ENCODE measurements at regions not wholly inside any gene's neighbourhood (a gene's known extent, or its start where the extent isn't known, plus 50 kb on each side); places are given as distances from the start of the nearest gene placed in this dataset.

DNA sequence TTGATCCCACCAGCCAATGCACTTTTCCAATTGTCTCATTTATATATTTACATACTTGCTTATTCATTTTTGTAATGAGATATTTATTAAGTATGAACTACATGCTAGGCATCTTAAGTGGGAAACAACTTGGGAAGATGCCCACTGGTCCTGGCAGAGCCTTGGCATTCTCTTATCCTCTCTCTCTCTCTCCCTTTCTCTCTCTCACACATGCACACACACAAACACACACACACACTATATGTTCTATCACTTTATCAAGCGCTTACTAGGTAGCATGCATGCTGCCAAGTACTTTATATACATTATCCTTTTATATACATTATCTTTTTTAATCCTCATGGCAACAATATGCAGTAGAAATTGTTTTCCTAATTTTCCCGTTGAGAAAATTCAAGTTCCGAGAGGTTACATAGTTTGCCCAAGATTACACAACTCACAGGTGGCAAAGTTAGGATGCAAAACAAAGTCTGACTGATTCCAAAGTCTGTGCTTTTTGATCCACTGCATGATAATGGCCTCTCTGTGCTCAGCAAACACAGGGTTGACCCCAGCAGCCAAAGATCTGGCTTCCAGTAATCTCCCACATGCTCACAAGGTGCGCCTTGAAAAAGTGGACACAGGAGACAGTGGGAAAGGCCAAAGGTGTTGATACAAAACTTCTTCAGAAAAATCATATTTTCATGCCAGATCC is 173.1 kb upstream of the KLF3 start (continued):
- TF ChIP-seq ZNF788 (CRISPR knock-in tag; IDR thresholded peaks at IDR 0.05; ENCODE audit: borderline replicate concordance) (peak; percentile 85; the same call in 1 of the 2 replicates), FOXJ3 (CRISPR knock-in tag; IDR thresholded peaks at IDR 0.05; ENCODE audit: borderline replicate concordance) (peak; percentile 94; the same call in 1 of the 2 replicates), SATB2 (CRISPR knock-in tag; IDR thresholded peaks at IDR 0.05) (no peak), DNMT1 (CRISPR knock-in tag; IDR thresholded peaks at IDR 0.05) (no peak), ZNF660 (CRISPR knock-in tag; IDR thresholded peaks at IDR 0.05; ENCODE audit: borderline replicate concordance, low read depth) (no peak), ONECUT2 (CRISPR knock-in tag; IDR thresholded peaks at IDR 0.05) (peak; percentile 28; the same call in 1 of the 2 replicates), FOSL2 (CRISPR knock-in tag; IDR thresholded peaks at IDR 0.05) (peak; percentile 74), ZFX (CRISPR knock-in tag; IDR thresholded peaks at IDR 0.05; ENCODE audit: low read depth) (peak; percentile 36; the same call in 1 of the 2 replicates), ZZZ3 (CRISPR knock-in tag; IDR thresholded peaks at IDR 0.05; ENCODE audit: borderline replicate concordance) (no peak), SOX13 (IDR thresholded peaks at IDR 0.05) (peak; percentile 76), SOX13 (CRISPR knock-in tag; conservative IDR thresholded peaks at IDR 0.05 in 1 of 2, IDR thresholded peaks at IDR 0.05 in 1 of 2) (peak in 1 of 2 experiments; percentile 94; a peak in 2 of 4 replicates), SAFB2 (CRISPR knock-in tag; IDR thresholded peaks at IDR 0.05; ENCODE audit: borderline replicate concordance, low read depth) (no peak), ADNP (CRISPR knock-in tag; IDR thresholded peaks at IDR 0.05) (no peak)
- TF ChIP-seq, protein P1, sequence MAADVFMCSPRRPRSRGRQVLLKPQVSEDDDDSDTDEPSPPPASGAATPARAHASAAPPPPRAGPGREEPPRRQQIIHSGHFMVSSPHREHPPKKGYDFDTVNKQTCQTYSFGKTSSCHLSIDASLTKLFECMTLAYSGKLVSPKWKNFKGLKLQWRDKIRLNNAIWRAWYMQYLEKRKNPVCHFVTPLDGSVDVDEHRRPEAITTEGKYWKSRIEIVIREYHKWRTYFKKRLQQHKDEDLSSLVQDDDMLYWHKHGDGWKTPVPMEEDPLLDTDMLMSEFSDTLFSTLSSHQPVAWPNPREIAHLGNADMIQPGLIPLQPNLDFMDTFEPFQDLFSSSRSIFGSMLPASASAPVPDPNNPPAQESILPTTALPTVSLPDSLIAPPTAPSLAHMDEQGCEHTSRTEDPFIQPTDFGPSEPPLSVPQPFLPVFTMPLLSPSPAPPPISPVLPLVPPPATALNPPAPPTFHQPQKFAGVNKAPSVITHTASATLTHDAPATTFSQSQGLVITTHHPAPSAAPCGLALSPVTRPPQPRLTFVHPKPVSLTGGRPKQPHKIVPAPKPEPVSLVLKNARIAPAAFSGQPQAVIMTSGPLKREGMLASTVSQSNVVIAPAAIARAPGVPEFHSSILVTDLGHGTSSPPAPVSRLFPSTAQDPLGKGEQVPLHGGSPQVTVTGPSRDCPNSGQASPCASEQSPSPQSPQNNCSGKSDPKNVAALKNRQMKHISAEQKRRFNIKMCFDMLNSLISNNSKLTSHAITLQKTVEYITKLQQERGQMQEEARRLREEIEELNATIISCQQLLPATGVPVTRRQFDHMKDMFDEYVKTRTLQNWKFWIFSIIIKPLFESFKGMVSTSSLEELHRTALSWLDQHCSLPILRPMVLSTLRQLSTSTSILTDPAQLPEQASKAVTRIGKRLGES (CRISPR knock-in tag; IDR thresholded peaks at IDR 0.05; ENCODE audit: borderline replicate concordance), result peak; percentile 91; the same call in 1 of the 2 replicates
- TF ChIP-seq, protein P2, sequence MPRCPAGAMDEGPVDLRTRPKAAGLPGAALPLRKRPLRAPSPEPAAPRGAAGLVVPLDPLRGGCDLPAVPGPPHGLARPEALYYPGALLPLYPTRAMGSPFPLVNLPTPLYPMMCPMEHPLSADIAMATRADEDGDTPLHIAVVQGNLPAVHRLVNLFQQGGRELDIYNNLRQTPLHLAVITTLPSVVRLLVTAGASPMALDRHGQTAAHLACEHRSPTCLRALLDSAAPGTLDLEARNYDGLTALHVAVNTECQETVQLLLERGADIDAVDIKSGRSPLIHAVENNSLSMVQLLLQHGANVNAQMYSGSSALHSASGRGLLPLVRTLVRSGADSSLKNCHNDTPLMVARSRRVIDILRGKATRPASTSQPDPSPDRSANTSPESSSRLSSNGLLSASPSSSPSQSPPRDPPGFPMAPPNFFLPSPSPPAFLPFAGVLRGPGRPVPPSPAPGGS (CRISPR knock-in tag; IDR thresholded peaks at IDR 0.05), result no peak
- TF ChIP-seq, protein P3, sequence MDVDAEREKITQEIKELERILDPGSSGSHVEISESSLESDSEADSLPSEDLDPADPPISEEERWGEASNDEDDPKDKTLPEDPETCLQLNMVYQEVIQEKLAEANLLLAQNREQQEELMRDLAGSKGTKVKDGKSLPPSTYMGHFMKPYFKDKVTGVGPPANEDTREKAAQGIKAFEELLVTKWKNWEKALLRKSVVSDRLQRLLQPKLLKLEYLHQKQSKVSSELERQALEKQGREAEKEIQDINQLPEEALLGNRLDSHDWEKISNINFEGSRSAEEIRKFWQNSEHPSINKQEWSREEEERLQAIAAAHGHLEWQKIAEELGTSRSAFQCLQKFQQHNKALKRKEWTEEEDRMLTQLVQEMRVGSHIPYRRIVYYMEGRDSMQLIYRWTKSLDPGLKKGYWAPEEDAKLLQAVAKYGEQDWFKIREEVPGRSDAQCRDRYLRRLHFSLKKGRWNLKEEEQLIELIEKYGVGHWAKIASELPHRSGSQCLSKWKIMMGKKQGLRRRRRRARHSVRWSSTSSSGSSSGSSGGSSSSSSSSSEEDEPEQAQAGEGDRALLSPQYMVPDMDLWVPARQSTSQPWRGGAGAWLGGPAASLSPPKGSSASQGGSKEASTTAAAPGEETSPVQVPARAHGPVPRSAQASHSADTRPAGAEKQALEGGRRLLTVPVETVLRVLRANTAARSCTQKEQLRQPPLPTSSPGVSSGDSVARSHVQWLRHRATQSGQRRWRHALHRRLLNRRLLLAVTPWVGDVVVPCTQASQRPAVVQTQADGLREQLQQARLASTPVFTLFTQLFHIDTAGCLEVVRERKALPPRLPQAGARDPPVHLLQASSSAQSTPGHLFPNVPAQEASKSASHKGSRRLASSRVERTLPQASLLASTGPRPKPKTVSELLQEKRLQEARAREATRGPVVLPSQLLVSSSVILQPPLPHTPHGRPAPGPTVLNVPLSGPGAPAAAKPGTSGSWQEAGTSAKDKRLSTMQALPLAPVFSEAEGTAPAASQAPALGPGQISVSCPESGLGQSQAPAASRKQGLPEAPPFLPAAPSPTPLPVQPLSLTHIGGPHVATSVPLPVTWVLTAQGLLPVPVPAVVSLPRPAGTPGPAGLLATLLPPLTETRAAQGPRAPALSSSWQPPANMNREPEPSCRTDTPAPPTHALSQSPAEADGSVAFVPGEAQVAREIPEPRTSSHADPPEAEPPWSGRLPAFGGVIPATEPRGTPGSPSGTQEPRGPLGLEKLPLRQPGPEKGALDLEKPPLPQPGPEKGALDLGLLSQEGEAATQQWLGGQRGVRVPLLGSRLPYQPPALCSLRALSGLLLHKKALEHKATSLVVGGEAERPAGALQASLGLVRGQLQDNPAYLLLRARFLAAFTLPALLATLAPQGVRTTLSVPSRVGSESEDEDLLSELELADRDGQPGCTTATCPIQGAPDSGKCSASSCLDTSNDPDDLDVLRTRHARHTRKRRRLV (CRISPR knock-in tag; IDR thresholded peaks at IDR 0.05), result no peak
